GM12872 (cell line): ENCODE measurements at regions not wholly inside any gene's neighbourhood (a gene's known extent, or its start where the extent isn't known, plus 50 kb on each side); places are given as distances from the start of the nearest gene placed in this dataset.

ENCODE experiments used
- CTCF ChIP-seq: IDR thresholded peaks from 3 replicates; pipeline ENCODE4 v1.5.1; 2011; ENCODE audit warnings: low read depth, mild to moderate bottlenecking, low read length, moderate library complexity; ENCODE audit not compliant: insufficient read depth

GRCh38 chr6:121756666-121757065 is 321.2 kb downstream of the GJA1 start:
- no peak for TF ChIP-seq CTCF

GRCh38 chr6:121759370-121759769 is 323.9 kb downstream of the GJA1 start:
- no peak for TF ChIP-seq CTCF

GRCh38 chr6:121760191-121760590 is 324.7 kb downstream of the GJA1 start:
- no peak for TF ChIP-seq CTCF

- no peak for TF ChIP-seq CTCF
Measured at GRCh38 chr6:121760745-121761144, 325.3 kb downstream of the GJA1 start.

GRCh38 chr6:121764493-121764892 is 329.0 kb downstream of the GJA1 start:
- no peak for TF ChIP-seq CTCF

- TF ChIP-seq CTCF = no peak
Measured at GRCh38 chr6:121765060-121765459, 329.6 kb downstream of the GJA1 start.

- TF ChIP-seq CTCF = no peak
Measured at GRCh38 chr6:121767211-121767610, 331.8 kb downstream of the GJA1 start.

- no peak for TF ChIP-seq CTCF
Measured at GRCh38 chr6:121770943-121771342, 335.5 kb downstream of the GJA1 start.
